Fibroblast of skin of right quadriceps (primary cell): ENCODE measurements at regions not wholly inside any gene's neighbourhood (a gene's known extent, or its start where the extent isn't known, plus 50 kb on each side); places are given as distances from the start of the nearest gene placed in this dataset.
"Not testable (repeated sequence)": the region's sequence is repeated elsewhere in the genome, so short reads cannot be mapped to it uniquely, and the experiment has no call there.

Experiments used
- DNase-seq: peaks from one replicate; pipeline ENCODE4 v3.0.0-alpha.2; 2013

GRCh38 chr2:236348976-236349375 lies 84.8 kb upstream of the ASB18 start:
- no peak for DNase-seq

- DNase-seq: no peak
Measured at GRCh38 chr2:236350426-236350825, 86.2 kb upstream of the ASB18 start.

GRCh38 chr2:236351966-236352525 lies 87.8 kb upstream of the ASB18 start:
- no peak for DNase-seq

GRCh38 chr2:236352761-236353593 lies 88.8 kb upstream of the ASB18 start:
- peak; percentile 39 for DNase-seq

- DNase-seq: no peak
Measured at GRCh38 chr2:236353594-236353942, 89.4 kb upstream of the ASB18 start.

- DNase-seq: no peak
Measured at GRCh38 chr2:236354056-236354940, 90.1 kb upstream of the ASB18 start.

- no peak for DNase-seq
Measured at GRCh38 chr2:236354973-236355595, 90.9 kb upstream of the ASB18 start.

GRCh38 chr2:236355911-236356310 lies 91.7 kb upstream of the ASB18 start:
- no peak for DNase-seq

GRCh38 chr2:236356321-236356720 lies 92.1 kb upstream of the ASB18 start:
- DNase-seq: not testable (repeated sequence)

GRCh38 chr2:236358482-236358881 lies 94.3 kb upstream of the ASB18 start:
- DNase-seq: not testable (repeated sequence)

- DNase-seq: no peak
Measured at GRCh38 chr2:236359426-236360045, 95.3 kb upstream of the ASB18 start.

GRCh38 chr2:236360496-236360895 lies 96.3 kb upstream of the ASB18 start:
- DNase-seq: no peak

- no peak for DNase-seq
Measured at GRCh38 chr2:236363711-236364277, 99.6 kb upstream of the ASB18 start.

- no peak for DNase-seq
Measured at GRCh38 chr2:236365258-236366048, 101.2 kb upstream of the ASB18 start.

- DNase-seq: no peak
Measured at GRCh38 chr2:236366049-236366387, 101.8 kb upstream of the ASB18 start.

- no peak for DNase-seq
Measured at GRCh38 chr2:236366397-236366796, 102.2 kb upstream of the ASB18 start.

- no peak for DNase-seq
Measured at GRCh38 chr2:236367506-236368289, 103.5 kb upstream of the ASB18 start.

- no peak for DNase-seq
Measured at GRCh38 chr2:236369661-236370062, 105.5 kb upstream of the ASB18 start.

- DNase-seq: no peak
Measured at GRCh38 chr2:236370847-236371409, 106.7 kb upstream of the ASB18 start.

- no peak for DNase-seq
Measured at GRCh38 chr2:236375973-236376476, 111.8 kb upstream of the ASB18 start.
